SK-N-MC (cell line): ENCODE measurements at regions not wholly inside any gene's neighbourhood (a gene's known extent, or its start where the extent isn't known, plus 50 kb on each side); places are given as distances from the start of the nearest gene placed in this dataset.

ENCODE experiments used
- EZH2 ChIP-seq: fragments of 200-600 bp; sonication (generic); IDR thresholded peaks from one replicate; pipeline ENCODE4 v1.6.1; 2017; ENCODE audit warnings: antibody characterized with exemption
- FOXP2 ChIP-seq: optimal IDR thresholded peaks from 2 replicates; pipeline ENCODE3; 2011; ENCODE audit warnings: mild to moderate bottlenecking, moderate library complexity; ENCODE audit not compliant: insufficient read depth; ENCODE audit errors: extremely low read length, control extremely low read depth

GRCh38 chr10:84077768-84078167, 61.5 kb upstream of the GHITM start:
- no peak for TF ChIP-seq FOXP2
- no peak for TF ChIP-seq EZH2
